ENCODE measurements at regions not wholly inside any gene's neighbourhood (a gene's known extent, or its start where the extent isn't known, plus 50 kb on each side); places are given as distances from the start of the nearest gene placed in this dataset.

DNA sequence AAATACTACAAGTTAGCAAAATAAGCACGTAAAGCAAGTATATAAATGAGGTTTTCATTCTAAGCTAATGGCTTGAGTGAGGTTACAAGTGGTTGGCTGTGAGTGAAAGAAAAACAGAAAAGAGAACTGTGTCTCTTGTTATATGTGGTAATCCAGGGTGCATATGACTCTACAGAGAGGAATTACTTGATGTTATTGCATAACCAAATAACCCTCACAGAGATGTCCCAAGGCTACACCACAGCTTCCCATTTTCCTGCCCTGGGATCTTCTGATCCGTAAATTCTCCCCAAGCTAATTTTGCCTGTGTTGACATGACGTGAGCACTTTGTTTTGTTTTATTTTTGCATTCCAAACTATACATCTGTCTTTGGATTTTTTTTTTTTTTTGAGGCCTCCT, 470.0 kb upstream of the INTU start:
- ATAC-seq = no peak
- TF ChIP-seq TOX (CRISPR knock-in tag; IDR thresholded peaks at IDR 0.05; ENCODE audit: borderline replicate concordance) (no peak), ESRRG (CRISPR knock-in tag; IDR thresholded peaks at IDR 0.05) (no peak), RARB (CRISPR knock-in tag; IDR thresholded peaks at IDR 0.05) (no peak)
- TF ChIP-seq, protein P1, sequence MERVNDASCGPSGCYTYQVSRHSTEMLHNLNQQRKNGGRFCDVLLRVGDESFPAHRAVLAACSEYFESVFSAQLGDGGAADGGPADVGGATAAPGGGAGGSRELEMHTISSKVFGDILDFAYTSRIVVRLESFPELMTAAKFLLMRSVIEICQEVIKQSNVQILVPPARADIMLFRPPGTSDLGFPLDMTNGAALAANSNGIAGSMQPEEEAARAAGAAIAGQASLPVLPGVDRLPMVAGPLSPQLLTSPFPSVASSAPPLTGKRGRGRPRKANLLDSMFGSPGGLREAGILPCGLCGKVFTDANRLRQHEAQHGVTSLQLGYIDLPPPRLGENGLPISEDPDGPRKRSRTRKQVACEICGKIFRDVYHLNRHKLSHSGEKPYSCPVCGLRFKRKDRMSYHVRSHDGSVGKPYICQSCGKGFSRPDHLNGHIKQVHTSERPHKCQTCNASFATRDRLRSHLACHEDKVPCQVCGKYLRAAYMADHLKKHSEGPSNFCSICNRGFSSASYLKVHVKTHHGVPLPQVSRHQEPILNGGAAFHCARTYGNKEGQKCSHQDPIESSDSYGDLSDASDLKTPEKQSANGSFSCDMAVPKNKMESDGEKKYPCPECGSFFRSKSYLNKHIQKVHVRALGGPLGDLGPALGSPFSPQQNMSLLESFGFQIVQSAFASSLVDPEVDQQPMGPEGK (CRISPR knock-in tag; IDR thresholded peaks at IDR 0.05; ENCODE audit: borderline replicate concordance) = no peak
- TF ChIP-seq, protein P2, sequence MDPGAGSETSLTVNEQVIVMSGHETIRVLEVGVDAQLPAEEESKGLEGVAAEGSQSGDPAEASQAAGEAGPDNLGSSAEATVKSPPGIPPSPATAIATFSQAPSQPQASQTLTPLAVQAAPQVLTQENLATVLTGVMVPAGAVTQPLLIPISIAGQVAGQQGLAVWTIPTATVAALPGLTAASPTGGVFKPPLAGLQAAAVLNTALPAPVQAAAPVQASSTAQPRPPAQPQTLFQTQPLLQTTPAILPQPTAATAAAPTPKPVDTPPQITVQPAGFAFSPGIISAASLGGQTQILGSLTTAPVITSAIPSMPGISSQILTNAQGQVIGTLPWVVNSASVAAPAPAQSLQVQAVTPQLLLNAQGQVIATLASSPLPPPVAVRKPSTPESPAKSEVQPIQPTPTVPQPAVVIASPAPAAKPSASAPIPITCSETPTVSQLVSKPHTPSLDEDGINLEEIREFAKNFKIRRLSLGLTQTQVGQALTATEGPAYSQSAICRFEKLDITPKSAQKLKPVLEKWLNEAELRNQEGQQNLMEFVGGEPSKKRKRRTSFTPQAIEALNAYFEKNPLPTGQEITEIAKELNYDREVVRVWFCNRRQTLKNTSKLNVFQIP (CRISPR knock-in tag; IDR thresholded peaks at IDR 0.05; ENCODE audit: borderline replicate concordance, low read depth) = no peak

DNA sequence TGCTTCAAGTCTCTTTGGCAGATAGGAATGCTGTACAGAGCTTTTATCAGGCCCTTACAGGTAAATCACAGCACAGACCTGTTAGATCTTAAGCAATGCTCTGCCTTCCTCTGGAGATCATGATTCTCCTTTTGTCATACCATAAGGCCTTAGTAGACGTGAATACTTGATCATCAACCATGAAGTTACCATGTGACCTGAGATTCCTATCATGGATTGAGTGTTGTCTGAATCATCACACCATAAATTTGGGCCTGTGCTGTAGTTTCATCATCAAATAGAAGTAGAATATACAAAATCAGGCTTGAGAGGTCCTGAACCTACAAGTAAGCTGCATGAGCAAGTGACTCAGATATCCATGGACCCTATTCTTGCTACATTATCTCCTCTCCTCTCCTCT, 466.8 kb upstream of the INTU start:
- TF ChIP-seq ZNF565 (CRISPR knock-in tag; conservative IDR thresholded peaks at IDR 0.05; ENCODE audit: low read depth) = no peak
- TF ChIP-seq, protein P2 (CRISPR knock-in tag; IDR thresholded peaks at IDR 0.05; ENCODE audit: borderline replicate concordance, low read depth) = no peak
- no peak for TF ChIP-seq ARNTL (CRISPR knock-in tag; IDR thresholded peaks at IDR 0.05; ENCODE audit: borderline replicate concordance, low read depth)
- no peak for TF ChIP-seq ZNF8 (CRISPR knock-in tag; IDR thresholded peaks at IDR 0.05)
- no peak for ATAC-seq

DNA sequence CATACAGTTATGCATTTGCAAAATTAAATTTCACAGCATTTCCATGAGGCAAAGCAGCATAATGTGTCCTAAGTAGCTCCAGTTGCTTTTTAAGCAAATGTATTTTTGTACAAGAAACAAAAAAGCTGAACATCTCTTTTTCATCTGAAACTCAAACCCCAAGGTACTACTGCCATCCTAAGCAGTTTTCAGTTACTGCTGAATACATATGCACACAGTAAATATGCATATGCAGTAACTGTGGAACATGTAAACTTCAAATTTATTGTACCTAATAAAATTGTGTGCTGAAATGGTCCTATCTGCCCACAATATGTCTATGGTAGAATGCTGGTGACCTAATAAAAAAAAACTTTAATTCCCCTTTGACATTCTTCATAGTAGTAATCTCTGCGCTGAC, 458.6 kb upstream of the INTU start:
- TF ChIP-seq, protein P3, sequence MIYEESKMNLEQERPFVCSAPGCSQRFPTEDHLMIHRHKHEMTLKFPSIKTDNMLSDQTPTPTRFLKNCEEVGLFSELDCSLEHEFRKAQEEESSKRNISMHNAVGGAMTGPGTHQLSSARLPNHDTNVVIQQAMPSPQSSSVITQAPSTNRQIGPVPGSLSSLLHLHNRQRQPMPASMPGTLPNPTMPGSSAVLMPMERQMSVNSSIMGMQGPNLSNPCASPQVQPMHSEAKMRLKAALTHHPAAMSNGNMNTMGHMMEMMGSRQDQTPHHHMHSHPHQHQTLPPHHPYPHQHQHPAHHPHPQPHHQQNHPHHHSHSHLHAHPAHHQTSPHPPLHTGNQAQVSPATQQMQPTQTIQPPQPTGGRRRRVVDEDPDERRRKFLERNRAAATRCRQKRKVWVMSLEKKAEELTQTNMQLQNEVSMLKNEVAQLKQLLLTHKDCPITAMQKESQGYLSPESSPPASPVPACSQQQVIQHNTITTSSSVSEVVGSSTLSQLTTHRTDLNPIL (CRISPR knock-in tag; IDR thresholded peaks at IDR 0.05; ENCODE audit: low read depth) = no peak
- TF ChIP-seq PPARA (CRISPR knock-in tag; IDR thresholded peaks at IDR 0.05; ENCODE audit: borderline replicate concordance) (no peak), ZC3H10 (CRISPR knock-in tag; IDR thresholded peaks at IDR 0.05) (no peak), RARB (CRISPR knock-in tag; IDR thresholded peaks at IDR 0.05) (no peak), TOX (CRISPR knock-in tag; IDR thresholded peaks at IDR 0.05; ENCODE audit: borderline replicate concordance) (no peak), ZNF70 (CRISPR knock-in tag; IDR thresholded peaks at IDR 0.05) (no peak)
- TF ChIP-seq, protein P4, sequence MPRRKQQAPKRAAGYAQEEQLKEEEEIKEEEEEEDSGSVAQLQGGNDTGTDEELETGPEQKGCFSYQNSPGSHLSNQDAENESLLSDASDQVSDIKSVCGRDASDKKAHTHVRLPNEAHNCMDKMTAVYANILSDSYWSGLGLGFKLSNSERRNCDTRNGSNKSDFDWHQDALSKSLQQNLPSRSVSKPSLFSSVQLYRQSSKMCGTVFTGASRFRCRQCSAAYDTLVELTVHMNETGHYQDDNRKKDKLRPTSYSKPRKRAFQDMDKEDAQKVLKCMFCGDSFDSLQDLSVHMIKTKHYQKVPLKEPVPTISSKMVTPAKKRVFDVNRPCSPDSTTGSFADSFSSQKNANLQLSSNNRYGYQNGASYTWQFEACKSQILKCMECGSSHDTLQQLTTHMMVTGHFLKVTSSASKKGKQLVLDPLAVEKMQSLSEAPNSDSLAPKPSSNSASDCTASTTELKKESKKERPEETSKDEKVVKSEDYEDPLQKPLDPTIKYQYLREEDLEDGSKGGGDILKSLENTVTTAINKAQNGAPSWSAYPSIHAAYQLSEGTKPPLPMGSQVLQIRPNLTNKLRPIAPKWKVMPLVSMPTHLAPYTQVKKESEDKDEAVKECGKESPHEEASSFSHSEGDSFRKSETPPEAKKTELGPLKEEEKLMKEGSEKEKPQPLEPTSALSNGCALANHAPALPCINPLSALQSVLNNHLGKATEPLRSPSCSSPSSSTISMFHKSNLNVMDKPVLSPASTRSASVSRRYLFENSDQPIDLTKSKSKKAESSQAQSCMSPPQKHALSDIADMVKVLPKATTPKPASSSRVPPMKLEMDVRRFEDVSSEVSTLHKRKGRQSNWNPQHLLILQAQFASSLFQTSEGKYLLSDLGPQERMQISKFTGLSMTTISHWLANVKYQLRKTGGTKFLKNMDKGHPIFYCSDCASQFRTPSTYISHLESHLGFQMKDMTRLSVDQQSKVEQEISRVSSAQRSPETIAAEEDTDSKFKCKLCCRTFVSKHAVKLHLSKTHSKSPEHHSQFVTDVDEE (CRISPR knock-in tag; IDR thresholded peaks at IDR 0.05) = no peak
- TF ChIP-seq, protein P5, sequence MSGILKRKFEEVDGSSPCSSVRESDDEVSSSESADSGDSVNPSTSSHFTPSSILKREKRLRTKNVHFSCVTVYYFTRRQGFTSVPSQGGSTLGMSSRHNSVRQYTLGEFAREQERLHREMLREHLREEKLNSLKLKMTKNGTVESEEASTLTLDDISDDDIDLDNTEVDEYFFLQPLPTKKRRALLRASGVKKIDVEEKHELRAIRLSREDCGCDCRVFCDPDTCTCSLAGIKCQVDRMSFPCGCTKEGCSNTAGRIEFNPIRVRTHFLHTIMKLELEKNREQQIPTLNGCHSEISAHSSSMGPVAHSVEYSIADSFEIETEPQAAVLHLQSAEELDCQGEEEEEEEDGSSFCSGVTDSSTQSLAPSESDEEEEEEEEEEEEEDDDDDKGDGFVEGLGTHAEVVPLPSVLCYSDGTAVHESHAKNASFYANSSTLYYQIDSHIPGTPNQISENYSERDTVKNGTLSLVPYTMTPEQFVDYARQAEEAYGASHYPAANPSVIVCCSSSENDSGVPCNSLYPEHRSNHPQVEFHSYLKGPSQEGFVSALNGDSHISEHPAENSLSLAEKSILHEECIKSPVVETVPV (CRISPR knock-in tag; IDR thresholded peaks at IDR 0.05) = no peak
- TF ChIP-seq, protein P2 (CRISPR knock-in tag; IDR thresholded peaks at IDR 0.05; ENCODE audit: borderline replicate concordance, low read depth) = no peak
- no peak for ATAC-seq
